ENCODE measurements at regions not wholly inside any gene's neighbourhood (a gene's known extent, or its start where the extent isn't known, plus 50 kb on each side); places are given as distances from the start of the nearest gene placed in this dataset.

DNA sequence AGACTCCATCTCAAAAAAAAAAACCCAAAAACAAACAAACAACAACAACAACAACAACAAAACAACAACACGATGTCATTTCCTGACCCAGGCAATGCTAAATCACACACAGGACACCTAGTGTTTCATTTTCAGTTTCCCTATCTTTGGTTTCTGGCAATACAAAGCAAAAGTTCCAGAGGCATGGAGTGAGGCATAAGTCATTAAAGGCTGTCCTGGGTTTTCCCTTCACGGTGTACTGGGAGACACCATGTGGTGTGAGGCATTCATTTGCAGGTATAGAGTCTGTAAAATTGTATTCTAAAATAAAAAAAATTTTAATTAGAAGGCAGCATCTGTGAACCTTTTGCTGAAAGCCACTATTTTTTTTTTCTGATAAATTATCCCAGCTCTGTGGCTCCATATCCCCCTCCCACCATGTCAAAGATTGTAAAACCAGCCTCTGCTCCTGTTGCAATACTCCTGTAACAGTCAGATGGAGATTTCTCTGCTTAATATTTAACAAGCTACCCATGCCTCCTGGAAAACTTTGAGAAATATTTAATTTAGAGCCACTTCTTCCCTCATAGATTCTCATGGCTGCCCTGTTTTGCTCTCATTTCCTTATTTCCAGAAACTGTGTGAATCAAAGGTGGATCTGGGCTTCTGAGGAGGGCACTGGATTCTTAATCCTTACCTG, 324.6 kb downstream of the MCTP2 start:
- TF ChIP-seq, protein P1, sequence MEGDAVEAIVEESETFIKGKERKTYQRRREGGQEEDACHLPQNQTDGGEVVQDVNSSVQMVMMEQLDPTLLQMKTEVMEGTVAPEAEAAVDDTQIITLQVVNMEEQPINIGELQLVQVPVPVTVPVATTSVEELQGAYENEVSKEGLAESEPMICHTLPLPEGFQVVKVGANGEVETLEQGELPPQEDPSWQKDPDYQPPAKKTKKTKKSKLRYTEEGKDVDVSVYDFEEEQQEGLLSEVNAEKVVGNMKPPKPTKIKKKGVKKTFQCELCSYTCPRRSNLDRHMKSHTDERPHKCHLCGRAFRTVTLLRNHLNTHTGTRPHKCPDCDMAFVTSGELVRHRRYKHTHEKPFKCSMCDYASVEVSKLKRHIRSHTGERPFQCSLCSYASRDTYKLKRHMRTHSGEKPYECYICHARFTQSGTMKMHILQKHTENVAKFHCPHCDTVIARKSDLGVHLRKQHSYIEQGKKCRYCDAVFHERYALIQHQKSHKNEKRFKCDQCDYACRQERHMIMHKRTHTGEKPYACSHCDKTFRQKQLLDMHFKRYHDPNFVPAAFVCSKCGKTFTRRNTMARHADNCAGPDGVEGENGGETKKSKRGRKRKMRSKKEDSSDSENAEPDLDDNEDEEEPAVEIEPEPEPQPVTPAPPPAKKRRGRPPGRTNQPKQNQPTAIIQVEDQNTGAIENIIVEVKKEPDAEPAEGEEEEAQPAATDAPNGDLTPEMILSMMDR (conservative IDR thresholded peaks at IDR 0.05; ENCODE audit: low read depth, low read length): no peak
- TF ChIP-seq EZH2 (IDR thresholded peaks at IDR 0.05; ENCODE audit: borderline replicate concordance, low read depth, low read length, poor library complexity, severe bottlenecking): no peak
